Hematopoietic multipotent progenitor cell treated with erythropoietin and hydrocortisone succinate and interleukin-3 and kit ligand, for 6 days (in vitro differentiated cells): ENCODE measurements at regions not wholly inside any gene's neighbourhood (a gene's known extent, or its start where the extent isn't known, plus 50 kb on each side); places are given as distances from the start of the nearest gene placed in this dataset.

Source experiments
- DNase-seq: peaks from one replicate; pipeline ENCODE4 v3.0.0-alpha.2; 2015

DNA sequence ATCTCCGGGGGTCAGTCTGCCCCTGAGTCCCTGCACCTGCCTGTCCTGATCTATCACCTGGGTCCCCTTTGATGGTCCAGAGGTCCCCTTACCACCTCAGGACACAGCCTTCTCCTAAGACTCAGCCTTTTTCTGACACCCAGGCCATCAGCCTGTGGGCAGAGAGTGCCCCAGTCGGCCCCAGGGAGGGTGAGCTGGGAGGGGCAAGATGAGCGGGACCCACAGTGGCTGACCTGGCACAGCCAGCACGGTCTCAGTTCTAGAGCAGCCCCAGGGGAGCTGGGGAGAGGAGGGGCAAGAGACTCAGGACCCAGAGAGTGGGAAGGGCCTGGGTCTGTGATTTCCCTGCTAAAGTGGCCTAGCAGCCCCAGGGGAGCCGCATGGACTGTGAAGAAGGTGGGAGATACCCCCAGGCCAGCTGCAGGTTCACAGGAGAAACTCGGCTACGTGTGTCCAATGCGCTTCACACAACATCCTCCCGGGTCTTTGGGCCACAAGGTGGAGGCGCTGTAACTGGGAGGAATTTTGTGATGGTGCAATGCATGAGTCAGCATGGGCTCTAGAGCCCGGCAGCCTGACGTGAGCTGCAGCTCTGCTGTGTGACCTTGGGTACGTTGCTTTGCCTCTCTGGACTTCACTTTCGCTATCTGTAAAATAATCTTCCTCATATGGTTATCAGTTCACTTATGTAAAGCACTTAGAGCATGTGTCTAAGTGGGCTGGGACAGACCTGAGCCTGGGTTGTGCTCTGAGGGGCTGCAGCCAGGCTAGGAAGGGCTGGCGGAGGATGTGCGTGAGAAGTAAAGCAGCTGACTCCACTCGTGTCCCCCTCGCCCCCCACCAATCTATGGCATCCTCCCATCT, 67.2 kb upstream of the LHX1 start:
- DNase-seq = no peak

DNA sequence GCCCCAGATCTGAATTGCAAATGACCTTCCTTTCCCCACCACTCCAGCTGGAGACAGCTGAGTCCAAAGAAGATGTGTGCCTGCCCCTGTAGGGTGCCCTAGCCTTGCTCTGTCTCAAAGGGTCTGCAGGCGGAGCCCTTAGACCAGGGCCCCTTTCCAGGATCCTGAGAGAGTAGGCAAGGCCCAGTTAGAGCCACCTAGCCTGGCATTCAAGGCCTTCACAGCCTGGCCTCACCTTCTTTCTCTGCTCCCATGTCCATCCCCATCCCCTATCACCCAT, 66.6 kb upstream of the LHX1 start:
- DNase-seq = no peak

- DNase-seq = no peak
Observed at GRCh38 chr17:36875698-36876293, 61.5 kb upstream of the LHX1 start.

GRCh38 chr17:36876966-36877365, 60.3 kb upstream of the LHX1 start:
- no peak for DNase-seq

GRCh38 chr17:36877771-36878170, 59.5 kb upstream of the LHX1 start:
- no peak for DNase-seq

- DNase-seq = no peak
Observed at GRCh38 chr17:36878216-36878615, 59.1 kb upstream of the LHX1 start.

GRCh38 chr17:36879027-36879426, 58.2 kb upstream of the LHX1 start:
- DNase-seq = no peak

DNA sequence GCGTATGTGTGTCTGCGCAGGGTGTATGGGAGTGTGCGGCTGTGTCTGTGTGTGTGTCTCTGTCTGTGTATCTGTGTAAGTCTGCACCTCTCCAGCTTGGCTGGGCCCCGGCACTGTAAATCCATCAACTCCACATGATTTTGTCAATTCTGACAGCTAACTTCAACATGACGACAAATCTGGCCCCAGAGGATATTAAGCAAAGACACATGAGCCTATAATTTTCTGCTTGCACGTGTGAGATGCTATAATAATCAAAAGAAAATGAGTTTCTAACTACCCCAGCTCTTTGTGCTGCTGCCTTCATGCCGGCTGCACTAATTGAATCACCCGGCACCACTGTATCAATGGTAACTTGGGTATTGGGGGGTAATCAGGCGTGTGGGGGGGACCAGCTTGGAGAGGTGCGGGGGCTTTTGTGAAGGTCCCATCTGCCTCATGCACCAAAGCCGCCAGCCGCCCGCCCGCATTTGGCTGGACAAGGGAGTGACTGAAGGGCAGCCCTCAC, 57.6 kb upstream of the LHX1 start:
- no peak for DNase-seq

DNA sequence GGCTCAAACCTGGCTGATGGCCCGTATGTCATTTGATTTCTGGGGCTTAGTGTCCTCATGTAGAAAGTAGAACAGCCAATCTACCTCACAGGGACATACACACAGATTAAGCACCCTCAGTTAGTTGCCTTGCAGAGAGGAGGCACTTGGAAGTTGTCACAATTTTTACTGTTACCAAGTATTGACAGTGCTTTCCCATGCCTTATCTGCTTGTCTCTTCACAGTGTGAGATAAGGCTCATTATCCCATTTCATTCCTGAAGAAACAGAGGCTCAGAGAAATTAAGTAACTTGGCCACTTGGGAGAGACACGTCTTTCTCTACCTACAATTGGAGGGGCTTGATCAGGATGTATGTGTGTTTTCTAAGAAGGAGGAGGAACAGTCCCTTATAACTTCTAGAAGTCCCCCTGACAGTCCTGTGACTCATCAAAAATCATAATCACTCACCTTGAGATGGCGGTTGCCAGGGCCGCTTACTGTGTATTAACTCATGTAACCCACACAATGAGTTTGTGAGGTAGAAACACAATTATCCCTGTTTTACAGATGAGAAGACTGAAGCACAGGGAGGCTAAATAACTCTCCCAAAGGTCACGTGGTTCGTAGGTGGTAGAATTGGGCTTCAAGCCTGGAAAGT, 56.9 kb upstream of the LHX1 start:
- no peak for DNase-seq

DNA sequence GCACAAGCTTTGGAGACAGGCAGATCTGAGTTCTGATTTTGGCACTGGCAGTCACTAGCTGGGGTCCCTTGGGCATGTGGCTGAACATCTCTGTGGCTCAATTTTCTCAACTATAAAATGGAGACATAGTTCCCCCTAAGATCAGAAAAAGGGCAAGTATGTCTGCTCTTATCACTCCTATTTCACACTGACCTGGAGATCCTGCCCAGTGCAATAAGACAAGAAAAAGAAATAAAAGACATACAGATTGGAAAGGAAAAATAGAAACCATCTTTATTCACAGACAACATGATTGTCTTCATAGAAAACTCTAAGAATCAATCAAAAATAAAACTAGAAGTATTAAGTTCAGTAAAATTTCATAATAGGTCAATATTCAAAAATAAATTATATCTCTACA, 56.0 kb upstream of the LHX1 start:
- DNase-seq = no peak

DNA sequence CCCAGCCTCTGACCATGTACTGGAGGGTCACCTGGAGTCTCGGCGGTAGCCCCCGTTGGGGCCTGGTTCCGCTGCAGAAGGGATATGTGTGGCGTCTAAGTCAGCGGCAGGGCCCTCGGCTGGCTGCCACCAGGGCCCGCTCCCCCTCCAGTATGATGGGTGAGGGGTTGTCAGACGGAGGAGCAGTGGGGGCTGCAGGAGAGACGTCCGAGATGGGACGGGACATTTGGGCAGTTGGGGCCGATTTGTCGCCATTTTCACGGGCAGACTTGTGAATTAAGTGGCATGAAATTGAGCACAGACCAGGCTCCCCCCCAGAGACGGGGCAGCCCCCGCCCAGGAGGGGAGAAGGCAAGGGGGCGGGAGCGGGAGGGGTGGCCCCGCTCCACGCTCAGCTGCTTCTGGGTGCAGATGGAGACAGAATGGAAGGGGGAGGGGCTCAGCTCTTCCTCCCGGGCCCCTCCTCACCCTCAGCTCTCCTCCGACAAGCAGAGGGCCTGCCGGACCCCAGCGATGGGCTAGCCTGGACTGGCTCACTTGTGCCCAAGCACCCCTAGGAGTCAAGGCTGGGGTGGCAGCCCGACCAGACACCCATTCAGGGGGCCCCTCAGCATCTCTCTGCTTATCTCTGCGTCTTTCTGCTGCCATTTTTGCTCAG, 52.7 kb upstream of the LHX1 start:
- no peak for DNase-seq

DNA sequence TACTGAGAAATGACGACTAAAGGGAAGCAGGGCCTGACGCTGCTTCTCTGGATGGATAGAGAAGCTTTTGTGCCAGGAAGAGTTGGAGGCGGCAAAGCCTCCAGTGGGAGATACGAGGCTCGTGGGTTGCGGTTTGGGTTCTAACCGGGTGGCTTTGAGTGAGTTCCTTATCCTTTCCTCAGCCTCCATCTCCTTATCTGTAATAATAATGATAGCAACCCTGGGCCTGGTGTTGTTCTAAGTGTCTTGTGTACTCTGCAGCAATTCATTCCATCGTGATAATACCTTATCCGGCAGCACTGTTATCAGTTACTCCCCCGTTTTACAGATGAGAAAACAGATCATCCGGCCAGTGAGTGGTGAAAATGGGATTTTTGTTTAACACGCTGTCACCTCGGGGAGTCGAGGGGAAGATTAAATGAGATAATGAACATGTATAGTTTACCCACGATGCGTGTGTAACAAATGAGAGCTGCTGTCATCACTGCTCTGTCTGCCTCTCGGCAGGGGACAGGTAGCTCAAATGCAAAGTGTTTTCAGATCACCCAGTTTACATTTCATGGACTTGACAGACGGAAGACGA, 52.0 kb upstream of the LHX1 start:
- DNase-seq = peak; percentile 36

DNA sequence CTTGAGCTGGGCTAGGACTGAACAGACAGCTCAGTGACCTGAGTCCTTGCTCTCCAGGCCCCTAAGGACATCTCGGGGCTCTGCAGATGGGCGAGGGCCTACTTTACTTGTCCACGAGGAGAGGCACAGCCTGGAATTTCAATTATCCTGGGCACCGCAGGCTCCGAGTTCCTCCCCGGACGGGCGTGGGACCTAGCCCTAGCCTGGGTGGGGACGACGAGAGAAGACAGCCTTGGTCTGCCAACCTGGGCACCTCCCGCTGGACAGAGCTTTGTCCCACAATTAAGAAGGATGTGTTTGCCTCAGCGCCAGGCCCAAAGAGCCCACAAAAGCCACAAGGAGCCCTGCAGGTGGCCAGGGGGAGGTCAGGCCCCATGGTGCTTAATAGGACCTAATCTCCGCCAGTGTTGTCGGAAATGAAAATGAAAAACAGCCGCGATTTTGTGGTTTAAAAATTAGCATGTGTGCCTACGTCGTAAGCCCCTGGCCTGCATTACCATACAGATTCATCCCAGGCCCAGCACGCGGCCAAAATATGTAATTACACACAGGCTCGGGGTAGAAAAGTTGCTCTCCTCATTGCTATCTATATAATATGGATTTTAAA, 51.4 kb upstream of the LHX1 start:
- no peak for DNase-seq
